ENCODE measurements at regions not wholly inside any gene's neighbourhood (a gene's known extent, or its start where the extent isn't known, plus 50 kb on each side); places are given as distances from the start of the nearest gene placed in this dataset.

DNA sequence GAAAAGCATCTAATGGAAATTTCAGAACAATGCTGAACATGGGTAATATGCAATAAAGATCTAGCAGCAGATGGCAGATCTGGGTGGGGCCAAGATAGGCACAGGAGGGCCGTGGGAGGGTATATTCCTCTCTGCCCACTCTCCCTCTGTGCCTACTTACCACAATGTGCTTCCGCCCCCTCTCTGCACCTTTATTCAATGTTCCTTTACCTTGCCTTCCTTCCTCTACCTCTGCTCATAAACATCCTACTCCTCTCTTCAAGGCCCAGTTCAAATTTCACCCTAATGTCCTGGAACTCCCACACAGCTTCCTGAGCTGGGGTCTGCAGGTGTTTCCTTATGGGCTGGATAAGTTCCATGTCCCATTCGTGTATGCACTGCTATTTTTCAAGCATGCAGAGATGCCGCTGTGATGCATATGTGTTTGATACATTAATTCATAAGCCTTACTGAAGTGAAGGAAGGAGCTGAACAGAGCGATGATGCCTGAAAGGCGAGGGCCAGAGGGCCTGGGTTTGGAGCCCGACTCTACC, 65.6 kb upstream of the EDEM3 start:
- TF ChIP-seq POLR2A (IDR thresholded peaks at IDR 0.05) (no peak), EP300 (IDR thresholded peaks at IDR 0.05; ENCODE audit: low read depth) (no peak)
- TF ChIP-seq, protein P1, sequence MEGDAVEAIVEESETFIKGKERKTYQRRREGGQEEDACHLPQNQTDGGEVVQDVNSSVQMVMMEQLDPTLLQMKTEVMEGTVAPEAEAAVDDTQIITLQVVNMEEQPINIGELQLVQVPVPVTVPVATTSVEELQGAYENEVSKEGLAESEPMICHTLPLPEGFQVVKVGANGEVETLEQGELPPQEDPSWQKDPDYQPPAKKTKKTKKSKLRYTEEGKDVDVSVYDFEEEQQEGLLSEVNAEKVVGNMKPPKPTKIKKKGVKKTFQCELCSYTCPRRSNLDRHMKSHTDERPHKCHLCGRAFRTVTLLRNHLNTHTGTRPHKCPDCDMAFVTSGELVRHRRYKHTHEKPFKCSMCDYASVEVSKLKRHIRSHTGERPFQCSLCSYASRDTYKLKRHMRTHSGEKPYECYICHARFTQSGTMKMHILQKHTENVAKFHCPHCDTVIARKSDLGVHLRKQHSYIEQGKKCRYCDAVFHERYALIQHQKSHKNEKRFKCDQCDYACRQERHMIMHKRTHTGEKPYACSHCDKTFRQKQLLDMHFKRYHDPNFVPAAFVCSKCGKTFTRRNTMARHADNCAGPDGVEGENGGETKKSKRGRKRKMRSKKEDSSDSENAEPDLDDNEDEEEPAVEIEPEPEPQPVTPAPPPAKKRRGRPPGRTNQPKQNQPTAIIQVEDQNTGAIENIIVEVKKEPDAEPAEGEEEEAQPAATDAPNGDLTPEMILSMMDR (IDR thresholded peaks at IDR 0.05): no peak
